OCI-LY7 (cell line): ENCODE measurements at regions not wholly inside any gene's neighbourhood (a gene's known extent, or its start where the extent isn't known, plus 50 kb on each side); places are given as distances from the start of the nearest gene placed in this dataset.

ENCODE experiments used
- CTCF ChIP-seq: fragments of 200-600 bp; sonication (generic); conservative IDR thresholded peaks from 2 replicates; pipeline ENCODE4 v1.5.1; 2014; ENCODE audit warnings: mild to moderate bottlenecking, antibody characterized with exemption, low read length, moderate library complexity, mixed read lengths
- EZH2phosphoT487 ChIP-seq: fragments of 200-600 bp; sonication (generic); IDR thresholded peaks from 2 replicates; pipeline ENCODE4 v1.6.1; 2018; ENCODE audit warnings: low read depth, borderline replicate concordance, mild to moderate bottlenecking, mixed run types, antibody characterized with exemption, low read length, moderate library complexity, mixed read lengths

DNA sequence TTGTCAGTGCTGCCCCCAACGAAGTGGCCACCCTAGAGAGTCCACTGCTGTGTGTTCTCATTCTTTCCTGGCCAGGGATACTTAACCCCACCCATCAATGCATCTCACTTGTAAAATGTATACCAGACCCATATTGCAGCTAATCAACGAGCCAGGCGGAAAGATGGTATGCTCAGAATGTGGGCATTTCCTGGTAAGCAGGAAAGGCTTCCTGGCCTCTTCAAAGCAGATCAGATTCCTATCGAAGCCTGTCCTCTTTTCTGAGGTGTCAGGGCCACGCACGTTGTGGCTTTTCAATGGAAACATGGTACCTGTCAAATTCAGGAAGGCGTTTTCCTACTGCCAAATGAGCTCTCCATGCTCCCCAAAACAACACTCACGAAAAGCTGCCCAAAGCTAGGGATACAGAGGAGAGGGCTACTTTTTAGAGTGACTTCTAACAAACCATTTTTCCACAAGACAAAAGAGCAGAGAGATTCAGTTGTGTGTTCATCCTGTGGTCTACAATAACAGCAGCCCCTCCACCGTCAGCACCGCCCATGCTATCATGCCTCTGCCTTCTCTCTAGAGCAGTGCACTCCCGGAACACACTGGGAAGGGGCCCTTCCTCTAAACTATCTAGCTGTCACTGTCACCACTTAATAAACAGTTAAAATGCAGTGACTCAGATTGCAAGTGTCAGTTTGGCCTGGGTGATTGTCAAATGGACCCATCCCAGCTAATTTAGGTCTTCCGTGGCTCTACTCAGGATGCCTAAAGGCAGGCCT is 535.1 kb downstream of the RNF144A start:
- TF ChIP-seq EZH2phosphoT487 (no peak), CTCF (no peak)
